ENCODE measurements at regions not wholly inside any gene's neighbourhood (a gene's known extent, or its start where the extent isn't known, plus 50 kb on each side); places are given as distances from the start of the nearest gene placed in this dataset.

- Histone ChIP-seq H3K27me3 (replicated peaks; ENCODE audit: control insufficient read depth, insufficient read depth, low read length) (no peaks in the 10 kb centered on the region), H3K4me3 (replicated peaks; ENCODE audit: low read depth, low read length) (no peak overlapping the region), H3K36me3 (ENCODE audit: control insufficient read depth, insufficient read depth, low read length) (no peaks in the 10 kb centered on the region)
- no peak for DNase-seq (ENCODE audit: extremely low read depth, insufficient read length)
- no peak for TF ChIP-seq CTCF (IDR thresholded peaks at IDR 0.05; ENCODE audit: insufficient read depth, low read length, poor library complexity, severe bottlenecking)
These were observed 112.7 kb downstream of the BTG1 start for GRCh38 chr12:92032965-92033364.

- H3K27me3 ChIP-seq (replicated peaks; ENCODE audit: control insufficient read depth, insufficient read depth, low read length): no peaks in the 10 kb centered on the region
- H3K36me3 ChIP-seq (ENCODE audit: control insufficient read depth, insufficient read depth, low read length): no peaks in the 10 kb centered on the region
- TF ChIP-seq CTCF (IDR thresholded peaks at IDR 0.05; ENCODE audit: insufficient read depth, low read length, poor library complexity, severe bottlenecking): no peak
- no peak overlapping the region for H3K4me3 ChIP-seq (replicated peaks; ENCODE audit: low read depth, low read length)
- no peak for DNase-seq (ENCODE audit: extremely low read depth, insufficient read length)
These were observed 113.5 kb downstream of the BTG1 start for GRCh38 chr12:92032101-92032500.

GRCh38 chr12:92030618-92031017 lies 115.0 kb downstream of the BTG1 start:
- Histone ChIP-seq H3K4me3 (replicated peaks; ENCODE audit: low read depth, low read length) (no peak overlapping the region), H3K36me3 (ENCODE audit: control insufficient read depth, insufficient read depth, low read length) (no peaks in the 10 kb centered on the region), H3K27me3 (replicated peaks; ENCODE audit: control insufficient read depth, insufficient read depth, low read length) (no peaks in the 10 kb centered on the region)
- peak; percentile 26 for DNase-seq (ENCODE audit: extremely low read depth, insufficient read length)
- no peak for TF ChIP-seq CTCF (IDR thresholded peaks at IDR 0.05; ENCODE audit: insufficient read depth, low read length, poor library complexity, severe bottlenecking)

- no peak for DNase-seq (ENCODE audit: extremely low read depth, insufficient read length)
- H3K4me3 ChIP-seq (replicated peaks; ENCODE audit: low read depth, low read length): no peak overlapping the region
These were observed 115.6 kb downstream of the BTG1 start for GRCh38 chr12:92029902-92030586.

GRCh38 chr12:92029136-92029535 lies 116.5 kb downstream of the BTG1 start:
- peak; percentile 1 for TF ChIP-seq CTCF (IDR thresholded peaks at IDR 0.05; ENCODE audit: insufficient read depth, low read length, poor library complexity, severe bottlenecking)
- no peak overlapping the region for H3K4me3 ChIP-seq (replicated peaks; ENCODE audit: low read depth, low read length)
- DNase-seq (ENCODE audit: extremely low read depth, insufficient read length): no peak
- no peaks in the 10 kb centered on the region for H3K27me3 ChIP-seq (replicated peaks; ENCODE audit: control insufficient read depth, insufficient read depth, low read length)
- H3K36me3 ChIP-seq (ENCODE audit: control insufficient read depth, insufficient read depth, low read length): no peaks in the 10 kb centered on the region

More at GRCh38 chr12:92029902-92030586, 115.6 kb downstream of the BTG1 start:
- no peak for TF ChIP-seq CTCF (IDR thresholded peaks at IDR 0.05; ENCODE audit: insufficient read depth, low read length, poor library complexity, severe bottlenecking)
- Histone ChIP-seq H3K36me3 (ENCODE audit: control insufficient read depth, insufficient read depth, low read length) (no peaks in the 10 kb centered on the region), H3K27me3 (replicated peaks; ENCODE audit: control insufficient read depth, insufficient read depth, low read length) (no peaks in the 10 kb centered on the region)

GRCh38 chr12:92028441-92028709 lies 117.3 kb downstream of the BTG1 start:
- Histone ChIP-seq H3K36me3 (ENCODE audit: control insufficient read depth, insufficient read depth, low read length) (no peaks in the 10 kb centered on the region), H3K4me3 (replicated peaks; ENCODE audit: low read depth, low read length) (no peak overlapping the region), H3K27me3 (replicated peaks; ENCODE audit: control insufficient read depth, insufficient read depth, low read length) (no peaks in the 10 kb centered on the region)
- no peak for TF ChIP-seq CTCF (IDR thresholded peaks at IDR 0.05; ENCODE audit: insufficient read depth, low read length, poor library complexity, severe bottlenecking)
- no peak for DNase-seq (ENCODE audit: extremely low read depth, insufficient read length)

All from GM06990 (cell line).